ENCODE measurements at regions not wholly inside any gene's neighbourhood (a gene's known extent, or its start where the extent isn't known, plus 50 kb on each side); places are given as distances from the start of the nearest gene placed in this dataset.

DNA sequence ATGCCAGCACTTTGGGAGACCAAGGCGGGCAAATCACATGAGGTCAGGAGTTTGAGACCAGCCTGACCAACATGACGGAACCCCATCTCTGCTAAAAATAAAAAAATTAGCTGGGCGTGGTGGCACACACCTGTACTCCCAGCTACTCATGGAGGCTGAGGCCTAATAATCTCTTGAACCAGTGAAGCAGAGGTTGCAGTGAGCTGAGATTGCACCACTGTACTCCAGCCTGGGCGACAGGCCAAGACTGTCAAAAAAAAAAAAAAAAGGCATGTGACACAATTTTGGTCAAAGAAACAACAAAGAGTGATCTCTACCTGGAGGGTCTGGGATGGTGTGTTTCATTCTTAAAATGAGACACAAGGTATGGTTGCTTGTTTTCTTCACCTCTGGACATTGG lies 188.2 kb upstream of the HS3ST1 start:
- TF ChIP-seq, protein P1, sequence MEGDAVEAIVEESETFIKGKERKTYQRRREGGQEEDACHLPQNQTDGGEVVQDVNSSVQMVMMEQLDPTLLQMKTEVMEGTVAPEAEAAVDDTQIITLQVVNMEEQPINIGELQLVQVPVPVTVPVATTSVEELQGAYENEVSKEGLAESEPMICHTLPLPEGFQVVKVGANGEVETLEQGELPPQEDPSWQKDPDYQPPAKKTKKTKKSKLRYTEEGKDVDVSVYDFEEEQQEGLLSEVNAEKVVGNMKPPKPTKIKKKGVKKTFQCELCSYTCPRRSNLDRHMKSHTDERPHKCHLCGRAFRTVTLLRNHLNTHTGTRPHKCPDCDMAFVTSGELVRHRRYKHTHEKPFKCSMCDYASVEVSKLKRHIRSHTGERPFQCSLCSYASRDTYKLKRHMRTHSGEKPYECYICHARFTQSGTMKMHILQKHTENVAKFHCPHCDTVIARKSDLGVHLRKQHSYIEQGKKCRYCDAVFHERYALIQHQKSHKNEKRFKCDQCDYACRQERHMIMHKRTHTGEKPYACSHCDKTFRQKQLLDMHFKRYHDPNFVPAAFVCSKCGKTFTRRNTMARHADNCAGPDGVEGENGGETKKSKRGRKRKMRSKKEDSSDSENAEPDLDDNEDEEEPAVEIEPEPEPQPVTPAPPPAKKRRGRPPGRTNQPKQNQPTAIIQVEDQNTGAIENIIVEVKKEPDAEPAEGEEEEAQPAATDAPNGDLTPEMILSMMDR (IDR thresholded peaks at IDR 0.05), result no peak
- no peak for DNase-seq (ENCODE audit: low spot score)
- Histone ChIP-seq H3K27ac (no peak overlapping the region), H3K4me3 (no peak overlapping the region)

DNA sequence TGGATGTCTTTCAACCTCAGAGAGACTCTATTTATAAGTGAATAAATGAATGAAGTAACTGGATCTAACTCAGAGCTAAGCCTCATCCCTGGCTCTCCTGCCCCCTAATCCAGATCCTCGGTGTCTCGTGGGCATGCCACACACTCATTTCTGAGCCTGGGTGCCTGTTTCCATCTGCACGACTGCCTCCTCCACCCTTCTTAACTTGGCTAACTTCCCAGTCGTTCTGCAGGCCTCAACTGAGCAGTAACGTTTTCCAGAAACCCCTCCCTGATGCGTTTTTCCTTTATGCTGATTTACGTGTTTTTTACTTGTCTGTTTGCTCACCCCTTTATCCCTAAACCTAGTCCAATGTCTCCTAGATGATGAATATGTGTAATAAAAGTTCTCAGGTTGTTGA lies 186.9 kb upstream of the HS3ST1 start:
- TF ChIP-seq, protein P1 (IDR thresholded peaks at IDR 0.05), result no peak
- no peak overlapping the region for H3K27ac ChIP-seq
- no peak overlapping the region for H3K4me3 ChIP-seq
- DNase-seq (ENCODE audit: low spot score), result no peak

DNA sequence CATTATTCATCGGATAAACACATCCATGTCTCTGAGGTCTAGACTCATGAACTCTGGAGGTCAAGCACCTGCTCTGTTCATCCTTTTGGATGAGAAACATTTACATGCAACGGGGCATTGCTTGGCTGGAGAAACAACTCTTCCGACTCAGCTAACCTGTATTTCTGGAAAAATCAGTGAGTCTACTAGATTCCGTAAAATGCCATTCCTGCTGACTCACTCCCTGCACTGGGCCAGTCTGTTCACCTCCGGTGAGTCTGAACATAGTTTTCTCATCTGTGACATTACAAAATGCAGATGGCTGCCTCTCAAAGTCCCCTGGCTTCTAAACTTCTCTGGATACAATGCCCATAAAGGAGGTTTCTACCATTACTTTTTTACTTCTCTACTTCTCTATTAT lies 185.7 kb upstream of the HS3ST1 start:
- DNase-seq (ENCODE audit: low spot score), result no peak
- no peak overlapping the region for H3K27ac ChIP-seq
- TF ChIP-seq, protein P1 (IDR thresholded peaks at IDR 0.05), result no peak

DNA sequence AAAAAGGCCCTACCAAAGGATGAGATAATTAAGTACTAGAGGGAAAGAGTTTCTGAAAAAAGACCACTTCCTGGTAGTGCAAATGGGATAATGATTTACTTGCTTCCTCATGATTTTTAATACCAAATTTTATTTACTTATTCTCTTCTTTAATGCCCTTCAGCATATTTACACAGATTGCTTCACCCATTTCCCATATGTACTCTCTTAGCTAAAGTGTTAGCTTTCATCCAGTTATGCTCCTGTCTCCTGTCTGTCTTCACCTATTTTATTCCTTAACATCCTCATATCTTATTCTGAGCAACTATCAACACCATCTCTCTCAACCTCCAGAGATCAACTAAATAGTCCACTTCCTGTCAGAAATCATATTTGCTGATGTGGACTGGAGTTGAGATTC lies 183.2 kb upstream of the HS3ST1 start:
- Histone ChIP-seq H3K4me3 (no peak overlapping the region), H3K27ac (no peak overlapping the region)
- no peak for DNase-seq (ENCODE audit: low spot score)
- TF ChIP-seq, protein P1 (IDR thresholded peaks at IDR 0.05), result no peak

More for the DNA sequence above, 185.7 kb upstream of the HS3ST1 start:
- H3K4me3 ChIP-seq, result no peak overlapping the region

DNA sequence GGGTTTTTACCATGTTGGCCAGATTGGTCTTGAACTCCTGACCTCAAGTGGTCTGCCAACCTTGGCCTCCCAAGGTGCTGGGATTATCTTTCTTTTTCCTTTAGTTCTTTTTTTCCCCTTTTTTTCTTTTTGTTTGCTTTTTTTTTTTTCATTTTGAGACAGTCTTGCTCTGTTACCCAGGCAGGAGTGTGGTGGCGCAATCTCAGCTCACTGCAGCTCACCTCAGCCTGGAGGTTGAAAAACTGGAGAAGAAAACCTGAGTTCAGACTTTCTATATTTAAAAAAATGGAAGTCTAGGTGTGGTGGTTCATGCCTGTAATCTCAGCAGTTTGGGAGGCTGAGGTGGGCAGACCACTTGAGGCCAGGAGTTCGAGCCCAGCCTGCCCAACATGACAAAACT lies 181.1 kb upstream of the HS3ST1 start:
- H3K4me3 ChIP-seq, result no peak overlapping the region
- DNase-seq (ENCODE audit: low spot score), result no peak
- TF ChIP-seq, protein P1 (IDR thresholded peaks at IDR 0.05), result no peak
- no peak overlapping the region for H3K27ac ChIP-seq

DNA sequence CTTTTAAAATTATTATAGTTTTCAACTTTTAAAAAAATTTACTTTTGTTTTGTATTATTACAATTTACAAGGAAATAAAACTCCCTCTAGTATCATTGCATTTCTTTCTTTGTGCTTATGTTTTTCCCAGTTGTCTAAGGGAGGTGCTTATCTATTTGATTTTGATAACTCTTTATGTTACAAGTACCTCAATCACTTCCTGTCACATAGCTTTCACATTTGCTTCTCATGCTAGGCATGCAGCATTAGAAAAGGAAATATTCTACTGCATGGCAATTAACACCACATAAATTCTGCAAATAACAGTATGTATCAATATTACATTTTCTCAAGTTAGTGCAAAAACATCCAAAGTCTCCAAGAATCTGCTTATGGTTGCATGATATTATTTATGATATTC lies 180.3 kb upstream of the HS3ST1 start:
- no peak overlapping the region for H3K4me3 ChIP-seq

DNA sequence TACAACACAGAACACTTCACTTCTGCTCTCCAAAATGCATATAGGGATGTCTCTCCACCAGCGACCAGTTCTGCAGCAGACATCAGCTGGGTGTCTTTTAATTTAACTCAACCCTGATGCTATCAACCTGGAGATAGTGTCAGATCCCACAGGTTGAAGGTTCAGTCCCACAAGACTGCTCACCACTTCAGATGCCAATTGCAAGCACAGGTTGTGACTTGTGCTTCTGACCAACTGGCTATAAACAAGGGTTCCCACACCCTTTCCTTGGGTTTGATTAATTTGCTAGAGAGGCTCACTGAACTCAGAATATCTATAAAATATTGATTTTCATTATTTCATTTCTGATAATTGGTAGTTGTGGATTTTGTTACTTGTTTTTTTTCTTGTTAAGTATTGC lies 177.4 kb upstream of the HS3ST1 start:
- no peak overlapping the region for H3K27ac ChIP-seq
- DNase-seq (ENCODE audit: low spot score), result no peak
- TF ChIP-seq, protein P1 (IDR thresholded peaks at IDR 0.05), result no peak
- no peak overlapping the region for H3K4me3 ChIP-seq

More for the DNA sequence above, 180.3 kb upstream of the HS3ST1 start:
- H3K27ac ChIP-seq, result no peak overlapping the region
- no peak for DNase-seq (ENCODE audit: low spot score)
- TF ChIP-seq, protein P1 (IDR thresholded peaks at IDR 0.05), result no peak
